Activated CD4-positive, alpha-beta T cell treated with anti-CD3 and anti-CD28 coated beads for 24 hours (primary cell): ENCODE measurements at regions not wholly inside any gene's neighbourhood (a gene's known extent, or its start where the extent isn't known, plus 50 kb on each side); places are given as distances from the start of the nearest gene placed in this dataset.

Experiments used
- DNase-seq, 2 donors: peaks; one replicate each; pipeline ENCODE4 v3.0.0-alpha.2; 2020; ENCODE audit warnings: low read depth in 2 of 2

DNA sequence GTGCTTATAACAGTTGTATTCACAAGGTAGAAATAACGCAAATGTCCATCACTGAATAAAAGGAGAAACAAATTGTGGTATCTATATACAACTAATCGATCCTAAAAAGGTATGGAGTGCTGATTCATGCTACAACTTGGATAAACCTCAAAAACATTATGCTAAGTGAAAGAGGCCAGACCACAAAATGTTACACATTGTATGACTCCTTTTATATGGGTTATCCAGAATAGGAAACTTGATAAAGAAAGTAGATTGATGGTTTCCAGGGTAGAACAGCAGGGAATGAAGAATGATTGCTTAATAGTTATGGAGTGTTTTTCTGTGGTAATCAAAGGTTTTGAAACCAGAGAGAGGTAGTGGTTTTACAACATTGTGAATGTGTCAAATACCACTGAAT is 432.2 kb upstream of the TRIB2 start:
- DNase-seq = no peak

- no peak for DNase-seq
Observed at GRCh38 chr2:12286347-12286746, 430.4 kb upstream of the TRIB2 start.

- no peak for DNase-seq
Observed at GRCh38 chr2:12287220-12287751, 429.4 kb upstream of the TRIB2 start.

GRCh38 chr2:12288048-12288447 is 428.7 kb upstream of the TRIB2 start:
- DNase-seq = no peak

GRCh38 chr2:12289120-12289802 is 427.5 kb upstream of the TRIB2 start:
- no peak for DNase-seq

DNA sequence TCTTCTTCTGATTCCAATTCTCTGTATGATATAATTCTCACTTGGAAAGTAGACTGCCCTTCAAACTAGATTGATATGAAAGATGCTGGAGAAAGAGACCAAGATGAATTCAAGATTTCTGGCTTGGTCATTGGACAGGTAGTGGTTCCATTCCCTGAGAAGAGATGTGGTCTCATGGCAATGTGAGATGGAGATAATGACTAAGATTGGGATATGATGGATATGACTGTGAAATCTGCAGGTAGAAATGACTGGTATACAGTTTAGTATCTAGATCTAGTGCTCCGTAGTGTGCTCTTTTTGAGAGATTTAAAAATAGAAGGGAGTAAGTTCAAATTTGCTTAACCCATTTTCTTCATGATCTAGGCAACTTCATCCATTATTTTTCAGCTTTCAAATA is 425.4 kb upstream of the TRIB2 start:
- DNase-seq = no peak

DNA sequence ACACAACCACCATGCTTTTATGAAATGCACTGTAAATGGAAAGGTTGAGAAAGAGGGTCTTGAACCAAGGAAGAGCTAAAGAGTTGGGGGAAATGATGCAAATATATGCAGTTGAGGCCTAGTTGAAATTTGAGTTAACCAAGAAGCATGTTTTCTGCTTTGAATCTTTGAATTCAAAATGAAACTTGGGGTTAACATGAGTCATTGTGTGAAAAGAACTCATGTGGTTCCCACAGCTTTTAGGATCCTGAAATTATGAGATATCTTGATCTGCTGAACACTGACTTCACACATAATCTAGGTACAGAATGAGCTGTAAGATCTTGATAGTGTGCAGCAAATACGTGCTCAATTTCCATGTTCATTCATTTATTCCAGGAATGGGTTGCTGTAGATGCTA is 422.9 kb upstream of the TRIB2 start:
- DNase-seq = no peak

- no peak for DNase-seq
Observed at GRCh38 chr2:12295856-12296519, 420.7 kb upstream of the TRIB2 start.

DNA sequence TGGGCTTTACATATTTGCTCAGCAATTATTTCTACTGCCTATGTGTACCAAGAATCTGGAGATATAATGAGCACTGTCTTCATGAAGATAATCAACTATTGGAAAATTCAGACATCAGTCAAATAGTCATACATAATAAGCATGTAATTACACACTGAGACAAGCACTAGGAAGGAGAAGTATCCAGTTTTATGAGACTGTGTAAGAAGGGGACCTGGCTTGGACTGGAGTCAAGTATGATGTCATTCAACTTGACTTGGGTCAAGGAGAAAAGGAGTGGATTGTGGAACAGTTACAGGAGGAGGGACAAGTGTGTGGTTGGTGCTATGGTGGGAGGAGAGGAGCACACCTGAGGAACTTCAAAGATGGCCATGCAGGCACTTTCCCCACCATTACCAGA is 419.8 kb upstream of the TRIB2 start:
- DNase-seq = no peak

GRCh38 chr2:12298352-12298751 is 418.4 kb upstream of the TRIB2 start:
- DNase-seq = no peak

DNA sequence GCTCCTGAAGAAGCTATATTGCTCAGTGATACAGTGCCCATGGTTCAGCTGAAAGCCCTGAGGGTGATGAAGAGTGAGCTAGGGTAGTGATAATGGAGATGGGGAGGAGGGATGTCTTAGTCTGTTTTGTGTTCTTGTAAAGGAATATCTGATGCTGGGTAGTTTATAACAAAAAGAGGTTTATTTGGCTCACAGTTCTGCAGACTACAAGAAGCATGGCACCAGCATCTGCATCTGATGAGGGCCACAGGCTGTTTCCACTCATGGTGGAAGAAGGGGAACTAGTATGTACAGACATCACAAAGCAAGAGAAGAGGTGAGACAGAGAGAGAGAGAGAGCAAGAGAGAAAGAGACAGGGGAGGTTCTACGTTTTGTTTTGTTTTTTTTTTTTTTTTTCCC is 417.3 kb upstream of the TRIB2 start:
- DNase-seq = no peak

- no peak for DNase-seq
Observed at GRCh38 chr2:12300019-12300602, 416.6 kb upstream of the TRIB2 start.

GRCh38 chr2:12300927-12301326 is 415.8 kb upstream of the TRIB2 start:
- DNase-seq = no peak

GRCh38 chr2:12302140-12302539 is 414.6 kb upstream of the TRIB2 start:
- DNase-seq = no peak

DNA sequence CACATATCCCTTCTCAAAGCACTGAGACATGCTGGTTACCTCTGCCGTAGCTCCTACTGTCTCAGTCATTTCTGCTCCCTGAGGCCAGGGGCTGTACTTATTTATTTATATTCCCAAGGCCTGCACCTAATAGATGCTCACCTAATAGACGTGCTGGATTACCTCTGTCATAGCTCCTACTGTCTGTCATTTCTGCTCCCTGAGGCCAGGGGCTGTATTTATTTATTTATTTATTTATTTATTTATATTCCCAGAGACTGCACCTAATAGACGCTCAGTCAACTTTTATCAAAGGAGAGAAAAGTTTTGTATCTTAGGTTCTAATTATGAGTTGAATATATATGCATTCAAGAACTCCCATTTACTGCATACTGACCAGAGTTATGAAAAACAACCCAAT is 414.0 kb upstream of the TRIB2 start:
- no peak for DNase-seq

GRCh38 chr2:12303181-12304030 is 413.3 kb upstream of the TRIB2 start:
- DNase-seq = no peak

GRCh38 chr2:12304564-12305171 is 412.1 kb upstream of the TRIB2 start:
- no peak for DNase-seq

- no peak for DNase-seq
Observed at GRCh38 chr2:12305931-12306330, 410.8 kb upstream of the TRIB2 start.

DNA sequence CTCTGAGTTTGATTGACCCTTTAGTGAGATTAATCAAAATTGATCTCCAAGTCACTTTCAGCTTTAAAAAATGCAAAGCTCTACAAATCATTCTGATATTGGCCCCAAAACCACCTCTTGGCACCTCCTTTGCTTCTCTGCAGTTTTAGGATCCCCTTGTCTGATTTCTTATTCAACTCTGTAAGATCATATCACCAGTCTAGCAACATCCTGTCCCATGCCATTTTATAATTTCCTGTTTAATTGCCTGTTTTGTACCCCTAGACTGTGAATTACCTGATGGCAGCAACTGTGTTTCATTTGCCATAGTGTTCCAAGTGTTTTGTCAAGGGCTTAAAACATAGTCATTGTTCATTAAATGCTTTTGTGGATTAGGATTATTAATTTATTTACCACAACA is 406.3 kb upstream of the TRIB2 start:
- DNase-seq = no peak

DNA sequence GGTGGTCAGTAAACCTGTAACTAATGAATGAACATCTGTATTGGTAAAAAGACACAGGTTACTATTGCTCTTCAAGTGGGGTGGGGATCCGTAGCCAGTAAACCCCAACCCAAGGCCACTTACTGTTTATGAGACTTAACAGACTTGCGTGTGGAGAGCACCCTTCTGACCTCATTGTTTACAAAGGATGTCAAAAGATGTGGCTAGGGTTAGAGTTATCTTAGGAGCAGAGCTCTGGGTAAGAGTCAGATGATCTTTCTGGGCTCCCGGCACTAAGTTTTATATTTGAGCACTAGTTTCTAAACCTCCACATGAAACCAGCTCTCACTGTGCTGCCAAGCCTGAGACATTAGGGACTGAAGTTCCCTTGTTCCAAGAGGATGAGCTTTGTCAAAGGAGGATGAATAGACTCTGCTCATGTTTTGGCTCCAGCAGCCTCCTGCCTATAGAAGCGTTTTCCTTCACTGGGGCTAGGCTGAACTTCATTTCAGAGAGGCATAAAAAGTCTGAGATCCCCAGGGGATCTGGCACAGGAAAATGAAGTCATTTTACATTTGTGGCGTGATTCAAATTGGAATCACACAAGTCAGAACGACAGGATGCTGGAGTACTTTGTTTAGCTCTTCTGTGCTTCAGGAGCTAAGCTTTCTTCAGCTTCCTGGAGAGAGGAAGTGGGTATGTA is 403.1 kb upstream of the TRIB2 start:
- DNase-seq = no peak

DNA sequence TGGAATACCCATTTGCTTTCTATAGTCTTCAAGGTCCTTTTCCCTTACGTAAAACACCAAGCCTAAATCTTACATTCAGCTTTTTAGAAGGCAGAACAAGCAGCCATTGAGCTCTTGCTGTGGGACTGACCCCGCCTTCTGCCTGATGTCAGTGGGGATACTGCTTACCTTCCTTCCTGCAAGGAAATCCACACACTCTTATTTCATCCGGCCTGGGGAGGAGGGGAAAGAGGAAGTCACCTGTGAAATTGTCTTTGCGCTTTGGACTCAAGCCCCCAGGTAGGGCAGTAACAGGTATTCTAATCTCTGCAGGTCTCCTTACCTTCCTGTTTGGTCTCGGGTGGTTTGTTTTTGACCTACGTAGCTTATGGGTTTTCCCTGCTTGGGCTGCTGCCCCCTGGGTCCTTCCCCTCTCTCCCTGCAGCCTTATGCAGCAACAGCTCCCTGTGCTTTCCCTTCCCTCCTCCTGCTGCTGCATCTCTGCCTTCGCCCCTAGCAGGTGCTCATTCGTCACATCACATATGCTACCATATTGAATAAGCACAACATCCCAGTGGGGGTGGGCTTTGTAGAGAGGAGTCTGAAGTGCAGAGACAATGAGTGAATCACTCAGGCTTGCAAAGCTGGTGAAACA is 402.5 kb upstream of the TRIB2 start:
- no peak for DNase-seq
